Skeletal muscle cell (primary cell): ENCODE measurements at regions not wholly inside any gene's neighbourhood (a gene's known extent, or its start where the extent isn't known, plus 50 kb on each side); places are given as distances from the start of the nearest gene placed in this dataset.

Source experiments
- DNase-seq: peaks from one replicate; pipeline ENCODE4 v3.0.0-alpha.2; 2010; ENCODE audit warnings: low read depth
- H3K4me3 ChIP-seq: 2 replicates; pipeline ENCODE4 v1.5.1; 2011; ENCODE audit warnings: low read depth, mild to moderate bottlenecking, control low read depth, low read length, moderate library complexity

DNA sequence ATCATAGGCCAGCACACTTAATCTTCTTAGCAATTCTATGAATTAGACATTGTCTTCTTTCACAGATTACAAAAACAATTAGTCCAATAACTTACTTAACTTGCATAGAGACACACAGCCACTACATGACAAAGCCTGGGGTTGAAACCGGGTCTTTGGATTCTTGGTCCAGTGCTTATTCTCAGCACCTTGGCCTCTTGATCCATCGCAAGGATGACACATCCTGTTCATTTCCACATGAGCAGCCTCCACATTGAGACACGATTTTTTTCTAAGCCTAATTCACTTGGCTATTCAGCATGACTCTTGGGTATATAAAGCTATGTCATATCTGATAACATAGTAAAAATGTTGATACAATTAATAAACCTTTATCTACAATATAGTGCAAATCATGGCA, 221.0 kb upstream of the FOXD3 start:
- no peak for DNase-seq
- H3K4me3 ChIP-seq: no peak overlapping the region

DNA sequence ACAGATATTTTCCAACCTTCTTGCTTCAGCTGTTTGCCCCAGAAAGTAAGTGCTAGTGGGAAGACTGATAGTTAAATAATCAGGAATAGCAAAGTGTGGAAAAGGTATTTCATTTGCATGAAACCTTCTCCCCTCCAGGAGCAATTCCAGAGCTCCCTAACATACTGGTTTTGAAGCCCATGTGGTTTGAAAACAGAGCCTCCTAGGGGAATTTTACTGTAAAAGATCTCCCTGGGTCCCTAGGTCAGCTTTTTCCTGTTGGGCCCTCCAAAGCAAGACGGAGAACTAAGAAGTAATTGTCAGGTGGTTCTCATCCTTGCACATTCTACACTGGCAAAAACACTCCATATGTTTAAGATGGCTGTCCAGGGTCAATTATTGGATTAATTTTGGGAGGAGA, 218.7 kb upstream of the FOXD3 start:
- H3K4me3 ChIP-seq: no peak overlapping the region
- DNase-seq: no peak

DNA sequence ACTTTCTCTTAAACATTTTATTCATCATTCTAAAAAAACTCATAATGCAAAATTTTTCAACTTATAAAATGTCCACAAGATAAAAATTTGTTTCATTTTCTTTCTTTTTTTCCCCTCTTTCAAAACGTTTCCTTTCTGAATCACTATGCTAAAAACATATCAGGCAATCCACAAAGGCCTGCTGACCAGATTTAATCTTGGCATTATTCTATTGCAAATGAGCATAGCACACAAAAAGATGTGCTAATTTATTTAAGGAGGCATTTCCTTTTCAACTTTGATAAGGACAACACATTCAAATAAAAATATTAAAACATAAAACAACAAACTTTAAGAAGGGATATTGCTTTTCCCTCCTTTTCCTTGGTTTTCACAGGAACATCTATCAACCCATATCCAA, 215.3 kb upstream of the FOXD3 start:
- H3K4me3 ChIP-seq: no peak overlapping the region
- DNase-seq: no peak

DNA sequence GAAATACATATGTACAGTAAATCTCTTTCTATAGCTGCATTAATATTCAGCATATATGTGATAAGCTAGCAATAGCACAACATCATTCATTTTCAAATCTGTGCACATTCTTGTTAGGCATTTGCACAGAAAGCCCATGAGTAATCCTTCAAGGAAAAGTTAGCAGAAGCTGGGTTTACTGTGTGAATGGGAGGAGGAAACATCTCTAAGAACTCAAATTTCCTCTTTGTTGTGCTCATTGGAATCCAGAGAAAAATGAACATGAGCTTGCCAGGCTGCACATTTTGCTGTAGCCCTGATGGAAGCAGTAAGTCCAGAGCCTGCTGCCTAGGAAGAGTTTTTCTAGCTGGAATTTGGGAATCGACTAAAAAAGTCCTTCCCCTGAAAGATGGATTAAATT, 214.2 kb upstream of the FOXD3 start:
- DNase-seq: no peak
- H3K4me3 ChIP-seq: no peak overlapping the region

DNA sequence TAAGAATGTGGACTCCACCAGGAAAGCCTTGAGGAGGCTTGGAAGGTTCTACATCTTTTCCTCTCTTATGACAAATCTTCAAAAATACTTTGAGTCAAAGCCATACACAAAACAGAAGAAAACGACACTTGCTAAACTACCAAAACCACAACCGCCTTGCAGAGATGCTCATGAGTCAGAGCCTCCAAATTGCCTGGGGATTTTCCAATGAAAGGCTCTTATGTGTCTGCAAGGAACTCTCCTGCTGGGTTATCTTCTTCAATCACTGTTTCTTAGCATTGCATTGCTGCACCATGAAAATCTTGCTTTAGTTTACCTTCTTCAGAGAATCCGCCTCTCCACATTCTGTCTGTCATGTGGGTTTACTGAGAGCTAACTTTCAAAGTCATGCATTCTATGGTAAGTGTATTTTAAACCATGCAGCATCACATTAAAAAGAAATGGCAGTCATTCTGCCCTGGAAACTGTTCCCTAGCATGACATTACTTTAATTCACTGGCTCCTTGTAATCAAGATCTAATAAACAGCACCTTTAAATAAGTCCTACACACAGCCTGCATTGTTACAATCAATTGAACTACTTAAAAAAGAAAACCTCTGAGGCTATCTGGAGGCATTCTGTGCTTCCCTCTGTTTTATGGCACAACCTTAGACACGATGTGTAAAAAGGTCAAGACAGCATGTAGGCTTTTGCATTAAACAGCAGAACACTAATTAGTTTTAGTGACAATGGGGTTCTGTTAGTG, 210.0 kb upstream of the FOXD3 start:
- no peak overlapping the region for H3K4me3 ChIP-seq
- peak; percentile 61 for DNase-seq

DNA sequence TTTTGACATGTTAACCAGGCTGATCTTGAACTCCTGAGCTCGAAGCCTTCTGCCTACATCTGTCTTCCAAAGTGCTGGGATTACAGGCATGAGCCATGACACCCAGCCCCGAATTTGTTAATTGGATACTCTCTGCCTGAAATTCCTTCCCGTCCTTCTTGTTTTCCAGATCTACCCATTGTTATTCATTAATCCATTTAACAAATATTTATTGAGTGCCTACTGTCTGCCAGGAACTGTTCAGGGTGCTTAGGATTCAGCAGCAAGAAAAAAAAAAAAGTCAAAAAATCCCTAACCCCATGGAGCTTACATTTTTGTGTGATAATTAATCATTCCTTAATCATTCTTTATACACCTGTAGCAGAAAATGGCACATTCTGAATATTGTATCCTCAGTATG, 206.8 kb upstream of the FOXD3 start:
- DNase-seq: no peak
- H3K4me3 ChIP-seq: no peak overlapping the region

DNA sequence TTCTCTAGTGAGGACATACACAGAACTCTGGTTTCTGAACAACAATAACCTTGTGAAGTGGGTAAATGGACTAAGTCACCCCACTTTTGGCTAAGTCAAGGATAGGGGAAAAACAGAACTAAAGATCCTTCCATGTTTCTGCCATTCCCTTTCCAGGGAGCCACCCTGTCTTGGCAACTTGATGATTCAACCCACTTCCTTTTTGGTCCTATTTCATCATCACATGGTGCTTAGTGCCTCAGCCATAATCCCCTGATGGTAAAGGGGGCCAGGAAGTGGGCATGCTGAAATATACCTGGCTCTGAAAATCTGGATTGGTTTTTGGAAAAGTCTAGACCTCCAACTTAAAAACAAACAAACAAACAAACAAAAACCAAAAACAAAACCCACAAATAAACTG, 206.4 kb upstream of the FOXD3 start:
- DNase-seq: no peak
- no peak overlapping the region for H3K4me3 ChIP-seq

DNA sequence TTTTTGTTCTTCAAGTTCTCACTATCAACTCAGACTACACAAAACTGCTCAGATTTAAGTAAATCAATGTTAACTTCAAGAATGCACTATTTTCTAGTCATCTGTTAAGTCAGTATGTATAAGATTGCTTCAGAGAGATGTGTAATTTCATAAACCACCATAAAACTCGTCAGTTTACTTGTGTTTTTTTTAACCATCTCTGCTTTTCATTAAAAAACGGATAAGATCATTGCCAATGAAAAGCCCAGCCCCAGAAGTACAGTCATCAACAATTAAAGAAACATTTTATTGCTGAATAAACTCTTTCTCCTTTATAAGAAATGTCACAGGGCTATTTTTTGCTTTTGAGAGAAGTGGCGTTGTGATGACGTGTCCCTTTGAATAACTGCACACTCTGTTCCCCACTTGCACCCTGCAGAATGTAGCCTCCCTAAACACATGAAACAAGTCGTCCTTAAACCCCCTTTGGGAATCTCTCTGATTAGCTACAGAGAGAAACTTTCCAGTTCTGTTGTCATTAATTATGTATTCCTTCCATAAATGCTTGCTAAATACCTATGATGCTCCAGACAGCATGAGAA, 202.7 kb upstream of the FOXD3 start:
- H3K4me3 ChIP-seq: no peak overlapping the region
- DNase-seq: no peak

DNA sequence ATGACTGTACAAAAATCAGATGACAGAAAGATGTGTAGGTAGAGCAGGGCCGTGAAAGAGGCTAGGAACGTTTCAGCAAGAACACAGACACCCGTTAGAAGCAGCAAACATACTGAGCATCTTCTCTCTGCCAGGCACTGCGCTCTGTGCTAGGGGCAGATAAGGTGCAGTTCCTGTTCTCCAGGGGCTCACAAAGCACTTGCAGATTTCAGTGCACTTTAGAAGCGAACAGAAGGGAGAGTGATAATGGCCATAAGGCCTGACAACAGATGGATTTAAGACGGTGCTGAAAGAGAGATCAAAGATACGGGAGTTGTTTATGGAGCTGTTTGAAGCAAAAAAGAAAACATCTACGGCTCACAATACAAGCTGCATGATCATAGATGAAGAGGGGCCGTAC, 200.3 kb upstream of the FOXD3 start:
- no peak overlapping the region for H3K4me3 ChIP-seq
- DNase-seq: no peak

DNA sequence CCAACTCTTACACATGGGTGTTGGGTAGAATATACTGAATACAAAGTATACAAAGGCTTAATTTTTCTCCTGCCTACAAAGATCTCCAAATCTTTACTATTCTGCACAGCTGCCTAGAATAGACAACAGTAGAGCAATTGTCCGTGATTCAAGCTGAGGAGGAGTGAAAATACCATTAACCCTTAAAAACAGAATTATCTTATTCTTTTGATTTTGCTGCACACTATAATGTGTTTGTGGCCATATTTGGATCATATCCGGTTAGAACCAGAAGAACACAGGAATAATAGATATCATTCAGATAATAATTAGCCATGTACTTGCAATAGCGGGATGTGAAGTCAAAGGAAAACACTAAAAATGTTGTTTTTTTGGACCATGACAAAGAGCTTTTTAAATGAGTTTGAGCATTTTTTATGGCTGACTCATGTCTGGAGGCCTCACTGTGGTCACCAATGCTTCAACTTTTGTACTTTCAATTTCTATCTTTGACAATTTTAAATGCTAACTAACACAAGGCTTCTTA, 197.6 kb upstream of the FOXD3 start:
- peak; percentile 63 for DNase-seq
- peak overlapping the region; percentile 8 for H3K4me3 ChIP-seq

DNA sequence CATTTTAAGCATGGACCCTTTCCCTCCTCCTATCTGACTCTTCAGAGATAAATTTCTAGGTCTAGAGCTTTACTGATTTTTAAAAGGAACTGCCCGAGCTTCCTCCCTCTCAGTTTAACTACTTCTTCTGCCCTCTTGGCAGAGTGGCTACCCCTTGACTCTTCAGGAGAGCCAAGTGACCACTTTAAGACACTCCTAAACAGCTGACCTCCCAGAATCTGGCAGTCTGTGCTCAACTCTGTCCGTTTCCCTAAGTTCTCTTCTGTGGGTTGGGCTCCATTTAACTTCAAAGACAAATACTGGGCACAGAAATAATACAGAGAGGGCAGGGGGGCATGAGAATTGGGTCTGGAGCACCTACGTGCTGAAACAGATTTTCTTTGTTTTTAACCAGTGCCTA, 196.3 kb upstream of the FOXD3 start:
- H3K4me3 ChIP-seq: no peak overlapping the region
- no peak for DNase-seq

DNA sequence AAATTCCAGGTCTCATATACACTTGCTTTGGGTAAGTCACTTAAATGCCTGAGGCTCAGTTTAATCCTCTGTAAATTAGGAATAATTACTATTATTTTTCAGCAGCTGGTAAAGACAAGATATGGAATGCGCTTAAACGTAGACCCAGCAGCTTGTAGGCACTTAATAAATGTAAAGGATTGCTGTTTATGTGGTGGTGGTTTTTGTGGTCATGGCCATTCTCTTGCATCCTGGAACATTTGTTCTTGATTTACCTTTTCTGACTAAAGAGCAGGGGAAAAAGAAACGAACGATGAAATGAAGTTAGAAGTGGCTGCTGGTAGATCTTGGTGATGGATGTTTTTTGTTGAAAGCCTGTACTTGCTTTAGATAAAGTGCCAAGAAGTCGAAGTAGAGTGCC, 195.0 kb upstream of the FOXD3 start:
- peak; percentile 25 for DNase-seq
- H3K4me3 ChIP-seq: no peak overlapping the region

DNA sequence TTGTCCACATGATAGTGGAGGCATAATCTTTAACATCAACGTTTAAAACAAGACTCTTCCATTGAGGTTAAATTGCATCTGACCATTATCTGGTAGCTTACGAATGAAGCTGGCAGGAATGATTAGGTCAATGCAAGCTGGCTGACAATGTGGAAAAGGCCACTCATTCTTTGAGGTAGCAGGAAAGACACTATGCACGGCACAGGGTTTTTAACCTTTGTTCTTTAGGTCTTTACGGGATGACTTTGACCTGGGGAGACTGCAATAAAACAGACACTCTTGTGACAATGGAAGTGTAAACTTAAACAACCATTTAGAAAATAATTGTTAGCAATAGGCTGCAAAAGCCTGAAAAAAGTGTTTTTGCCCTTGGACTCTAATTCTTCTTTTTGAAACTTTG, 193.8 kb upstream of the FOXD3 start:
- H3K4me3 ChIP-seq: no peak overlapping the region

DNA sequence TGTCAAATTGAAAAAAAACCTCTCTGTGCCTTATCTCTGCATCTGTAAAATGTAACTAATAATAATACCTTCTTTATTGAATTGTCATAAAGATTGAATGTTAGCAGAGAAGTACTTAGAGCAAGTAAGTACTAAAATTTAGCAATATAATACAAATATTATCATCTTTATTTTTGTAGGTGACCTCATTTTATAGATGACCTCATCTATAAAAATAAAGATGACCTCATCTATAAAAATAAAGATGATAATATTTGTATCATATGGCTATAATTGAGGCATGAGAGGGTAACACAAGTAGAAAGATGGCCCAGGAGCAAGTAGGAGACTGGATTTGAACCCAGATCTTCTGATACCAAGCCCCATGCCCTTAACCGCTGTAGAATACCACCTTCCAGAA, 193.2 kb upstream of the FOXD3 start:
- DNase-seq: no peak

More for the DNA sequence above, 193.8 kb upstream of the FOXD3 start:
- DNase-seq: no peak

DNA sequence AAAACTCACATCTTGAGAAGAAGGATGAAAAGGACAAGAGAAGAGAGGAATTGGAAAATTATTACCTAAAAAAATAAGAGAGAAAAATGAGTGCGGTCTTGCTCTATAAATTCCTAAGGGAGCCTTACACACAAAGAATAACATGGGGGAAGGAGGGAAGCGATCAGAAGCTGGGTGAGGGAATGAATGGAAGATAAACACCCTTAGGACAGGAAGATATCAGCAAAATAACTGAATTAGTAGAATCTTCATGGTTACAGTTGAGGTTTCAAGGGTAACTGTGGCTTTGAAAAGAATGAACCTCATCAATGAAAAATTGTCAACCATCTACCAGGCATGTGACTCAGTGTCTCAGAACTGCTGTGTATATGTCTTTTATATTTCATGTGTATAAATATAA, 192.5 kb upstream of the FOXD3 start:
- no peak for DNase-seq
- H3K4me3 ChIP-seq: no peak overlapping the region

More for the DNA sequence above, 193.2 kb upstream of the FOXD3 start:
- no peak overlapping the region for H3K4me3 ChIP-seq

DNA sequence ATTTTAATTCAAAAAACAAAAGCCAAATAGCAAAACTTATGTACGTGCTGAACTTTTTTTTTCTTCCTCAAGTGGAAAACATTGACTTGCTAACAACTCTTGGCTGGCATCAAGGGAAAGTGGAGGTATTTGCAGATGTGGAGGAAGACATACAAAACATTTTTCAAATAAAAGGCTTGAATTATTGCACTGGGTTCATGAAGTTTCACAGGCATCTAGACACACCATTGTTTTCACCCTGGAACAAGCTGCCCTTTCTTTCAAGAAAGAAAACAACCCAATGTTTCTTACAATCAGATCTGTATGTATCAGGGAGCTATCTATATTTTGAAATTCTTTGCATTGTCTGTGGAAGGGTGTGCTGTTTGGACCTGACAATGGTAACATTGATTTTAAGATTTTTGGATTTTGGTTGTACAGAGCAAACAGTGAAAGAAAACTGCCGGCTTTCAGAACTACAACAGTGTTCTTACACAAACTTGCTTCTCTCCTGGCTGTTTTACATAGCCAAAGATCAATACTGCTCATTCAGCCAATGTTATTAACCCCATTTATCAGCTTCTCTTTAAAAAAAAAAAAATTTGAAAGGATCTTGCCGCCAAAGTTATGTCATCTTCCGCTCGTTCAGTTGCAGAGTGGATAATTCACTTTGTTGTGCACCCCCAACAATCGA, 187.7 kb upstream of the FOXD3 start:
- DNase-seq: no peak
- no peak overlapping the region for H3K4me3 ChIP-seq

DNA sequence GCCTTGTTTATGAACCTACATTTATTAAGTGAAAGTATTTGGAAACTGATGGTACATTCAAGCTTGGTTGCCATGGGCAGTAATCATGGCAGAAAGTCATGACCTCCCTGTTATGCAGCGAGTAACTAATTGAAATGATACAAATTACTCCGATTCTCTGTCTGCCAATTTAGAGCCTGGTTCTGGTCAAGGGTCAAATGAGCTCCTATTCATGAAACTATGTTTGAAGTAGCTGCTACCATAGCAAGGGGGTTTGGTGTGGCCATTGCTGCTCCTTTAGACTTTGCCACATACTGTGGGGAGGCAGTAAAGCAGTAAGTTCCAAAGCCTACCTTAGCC, 187.2 kb upstream of the FOXD3 start:
- no peak overlapping the region for H3K4me3 ChIP-seq

DNA sequence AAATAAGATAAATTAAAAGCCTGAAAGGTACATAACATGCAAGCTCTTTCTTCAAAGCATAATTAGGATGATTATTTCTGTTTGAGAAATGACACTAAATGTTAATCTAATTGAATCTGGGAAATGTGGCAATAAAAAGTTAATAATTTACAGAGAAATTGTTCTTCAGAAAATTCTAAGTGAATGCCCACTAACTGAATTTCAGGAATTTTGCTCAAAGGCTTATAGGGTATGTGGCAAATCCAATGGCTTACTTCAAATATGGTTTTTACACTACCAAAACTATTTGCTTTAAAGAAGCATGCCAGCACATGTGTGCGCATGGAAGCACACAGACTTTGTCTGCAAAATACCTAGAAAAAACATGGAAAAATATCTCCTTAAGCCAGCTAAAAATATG, 186.6 kb upstream of the FOXD3 start:
- no peak for DNase-seq
- no peak overlapping the region for H3K4me3 ChIP-seq

More for the DNA sequence above, 187.2 kb upstream of the FOXD3 start:
- DNase-seq: no peak

DNA sequence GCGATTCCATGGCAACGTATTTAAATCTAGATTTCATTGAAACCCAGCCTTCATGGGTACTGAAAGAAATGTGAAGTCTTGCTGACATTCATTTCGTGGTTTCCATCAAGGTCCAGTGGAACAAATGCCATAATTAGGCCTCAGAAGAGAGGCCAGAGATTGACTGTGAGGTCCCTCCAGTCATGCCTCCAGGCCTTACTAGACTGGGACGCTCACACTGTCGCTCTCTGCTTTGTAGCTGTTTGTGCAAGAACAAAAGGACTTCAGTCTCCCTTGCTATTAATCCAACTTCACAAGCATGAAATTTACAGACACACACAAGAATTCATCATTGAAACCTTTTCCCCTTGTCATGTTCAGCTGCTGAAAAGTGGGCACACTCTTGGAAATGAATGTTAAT, 180.4 kb upstream of the FOXD3 start:
- H3K4me3 ChIP-seq: no peak overlapping the region
- DNase-seq: no peak

DNA sequence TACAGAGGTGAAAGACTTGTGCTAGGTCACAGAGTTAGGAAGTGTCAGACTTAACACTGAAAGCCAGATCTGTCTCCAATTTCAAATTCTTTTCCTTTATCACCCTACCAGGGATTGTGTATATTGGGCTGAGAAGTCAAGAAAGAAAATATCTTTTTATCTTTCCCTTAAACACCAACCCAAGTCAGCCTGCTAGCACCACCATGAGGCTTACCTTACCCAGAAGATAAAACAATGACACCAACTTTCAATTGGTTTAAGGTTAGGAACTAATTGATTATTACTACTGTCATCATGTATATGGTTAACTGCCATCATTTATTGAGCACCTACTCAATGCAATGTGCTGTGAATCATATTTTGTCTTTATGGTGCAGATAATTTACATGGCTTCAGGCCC, 178.9 kb upstream of the FOXD3 start:
- no peak overlapping the region for H3K4me3 ChIP-seq
- no peak for DNase-seq

DNA sequence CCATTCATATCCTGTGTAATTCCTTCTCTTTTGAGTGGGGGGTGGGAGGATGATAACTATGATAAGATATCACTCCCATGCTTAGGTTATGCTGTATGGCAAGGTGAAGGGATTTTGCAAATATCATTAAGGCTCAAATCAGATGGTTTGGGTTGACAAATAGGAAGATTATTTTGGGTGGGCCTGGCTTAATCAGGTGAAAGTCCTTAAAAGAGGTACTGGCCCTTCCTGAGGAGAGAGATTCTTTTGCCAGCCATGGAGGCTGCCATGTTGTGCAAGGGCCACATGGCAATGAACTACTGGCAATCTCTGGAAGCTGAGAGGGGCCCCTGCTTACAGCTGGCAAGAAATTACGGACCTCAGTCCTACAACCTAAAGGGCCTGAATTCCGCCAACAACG, 174.6 kb upstream of the FOXD3 start:
- H3K4me3 ChIP-seq: no peak overlapping the region
- no peak for DNase-seq
